Fibroblast of lung (primary cell): ENCODE measurements at regions not wholly inside any gene's neighbourhood (a gene's known extent, or its start where the extent isn't known, plus 50 kb on each side); places are given as distances from the start of the nearest gene placed in this dataset.

Experiments used
- DNase-seq, 2 donors: peaks; one replicate each; pipeline versions ENCODE4 v3.0.0 to v3.0.0-alpha.2; 2010; ENCODE audit warnings: low read depth in 2 of 2
- H2AFZ ChIP-seq: 2 replicates; pipeline ENCODE4 v1.5.1; 2012; ENCODE audit warnings: low read length, control low read depth, inconsistent platforms
- H3K27ac ChIP-seq: 2 replicates; pipeline ENCODE4 v1.5.1; 2011; ENCODE audit warnings: low read length, control low read depth; ENCODE audit not compliant: insufficient read depth
- H3K27me3 ChIP-seq: 2 replicates; pipeline ENCODE4 v1.5.1; 2011; ENCODE audit warnings: mild to moderate bottlenecking, low read length; ENCODE audit not compliant: control insufficient read depth, insufficient read depth
- H3K36me3 ChIP-seq: 2 replicates; pipeline ENCODE4 v1.5.1; 2011; ENCODE audit warnings: low read length; ENCODE audit not compliant: control insufficient read depth, insufficient read depth
- H3K4me1 ChIP-seq: 2 replicates; pipeline ENCODE4 v1.5.1; 2011; ENCODE audit warnings: low read length; ENCODE audit not compliant: control insufficient read depth, insufficient read depth; ENCODE audit errors: extremely low read depth
- H3K4me2 ChIP-seq: 2 replicates; pipeline ENCODE4 v1.5.1; 2011; ENCODE audit warnings: low read length, control low read depth; ENCODE audit not compliant: insufficient read depth; ENCODE audit errors: extremely low read depth
- H3K4me3 ChIP-seq, 4 experiments: fragments of 200-600 bp in 1 of 4; sonication (generic) in 1 of 4; replicated peaks in 1 of 4; 2 replicates each; pipeline ENCODE4 v1.5.1; 2011 to 2016; ENCODE audit warnings: low read length in 4 of 4, low read depth in 3 of 4, mild to moderate bottlenecking in 3 of 4, control low read depth in 2 of 4, inconsistent platforms in 1 of 4, mixed read lengths in 1 of 4; ENCODE audit not compliant: insufficient read depth in 1 of 4; ENCODE audit errors: control extremely low read depth in 1 of 4
- H3K79me2 ChIP-seq: 2 replicates; pipeline ENCODE4 v1.5.1; 2012; ENCODE audit warnings: mild to moderate bottlenecking, low read length, inconsistent platforms; ENCODE audit not compliant: control insufficient read depth, insufficient read depth
- H3K9ac ChIP-seq: 2 replicates; pipeline ENCODE4 v1.5.1; 2011; ENCODE audit warnings: mild to moderate bottlenecking, low read length, control low read depth; ENCODE audit not compliant: insufficient read depth
- H3K9me3 ChIP-seq: 2 replicates; pipeline ENCODE4 v1.5.1; 2012; ENCODE audit warnings: low read depth, low read length; ENCODE audit not compliant: control insufficient read depth, insufficient read depth
- H4K20me1 ChIP-seq: 2 replicates; pipeline ENCODE4 v1.5.1; 2011; ENCODE audit warnings: low read length; ENCODE audit not compliant: control insufficient read depth, insufficient read depth; ENCODE audit errors: extremely low read depth
- EZH2 ChIP-seq: IDR thresholded peaks from 2 replicates; pipeline ENCODE4 v1.5.1; 2012; ENCODE audit warnings: low read length, control low read depth, mild to moderate bottlenecking; ENCODE audit errors: missing control alignments
- TF ChIP-seq, protein P1 (sequence below), 2 donors: IDR thresholded peaks in 1 of 2; conservative IDR thresholded peaks in 1 of 2; 1 replicate in 1 of 2; 2 replicates in 1 of 2; pipeline ENCODE4 v1.5.1; 2011 to 2012; ENCODE audit warnings: low read length in 2 of 2, control low read depth in 1 of 2, inconsistent platforms in 1 of 2, low read depth in 1 of 2, mild to moderate bottlenecking in 1 of 2

DNA sequence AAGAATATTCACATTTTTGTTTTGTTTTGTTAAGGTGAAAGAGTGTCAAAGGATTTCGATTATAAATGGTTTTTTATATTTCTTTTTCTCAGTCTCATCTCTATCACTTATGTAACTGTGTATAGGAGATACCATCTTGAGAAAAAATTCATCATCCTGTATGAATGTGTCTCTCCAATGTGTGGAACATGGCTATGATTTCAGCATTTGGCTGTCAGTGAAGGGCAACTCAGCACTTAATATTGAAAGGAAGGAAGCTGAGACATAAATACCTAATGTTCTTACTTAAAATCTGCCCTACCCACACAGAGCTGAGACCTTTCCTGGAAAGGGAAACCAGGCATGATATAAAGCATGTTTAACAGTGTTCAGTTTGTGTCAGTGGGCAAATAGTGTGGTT is 474.2 kb upstream of the RIOK2 start:
- H2AFZ ChIP-seq, result no peak overlapping the region
- no peaks in the 10 kb centered on the region for H3K4me1 ChIP-seq
- H3K36me3 ChIP-seq, result no peaks in the 10 kb centered on the region
- TF ChIP-seq, protein P1, sequence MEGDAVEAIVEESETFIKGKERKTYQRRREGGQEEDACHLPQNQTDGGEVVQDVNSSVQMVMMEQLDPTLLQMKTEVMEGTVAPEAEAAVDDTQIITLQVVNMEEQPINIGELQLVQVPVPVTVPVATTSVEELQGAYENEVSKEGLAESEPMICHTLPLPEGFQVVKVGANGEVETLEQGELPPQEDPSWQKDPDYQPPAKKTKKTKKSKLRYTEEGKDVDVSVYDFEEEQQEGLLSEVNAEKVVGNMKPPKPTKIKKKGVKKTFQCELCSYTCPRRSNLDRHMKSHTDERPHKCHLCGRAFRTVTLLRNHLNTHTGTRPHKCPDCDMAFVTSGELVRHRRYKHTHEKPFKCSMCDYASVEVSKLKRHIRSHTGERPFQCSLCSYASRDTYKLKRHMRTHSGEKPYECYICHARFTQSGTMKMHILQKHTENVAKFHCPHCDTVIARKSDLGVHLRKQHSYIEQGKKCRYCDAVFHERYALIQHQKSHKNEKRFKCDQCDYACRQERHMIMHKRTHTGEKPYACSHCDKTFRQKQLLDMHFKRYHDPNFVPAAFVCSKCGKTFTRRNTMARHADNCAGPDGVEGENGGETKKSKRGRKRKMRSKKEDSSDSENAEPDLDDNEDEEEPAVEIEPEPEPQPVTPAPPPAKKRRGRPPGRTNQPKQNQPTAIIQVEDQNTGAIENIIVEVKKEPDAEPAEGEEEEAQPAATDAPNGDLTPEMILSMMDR (conservative IDR thresholded peaks at IDR 0.05 in 1 of 2, IDR thresholded peaks at IDR 0.05 in 1 of 2; ENCODE audit: low read depth in 1 of 2, low read length in 2 of 2), result no peak
- TF ChIP-seq EZH2, result no peak
- no peaks in the 10 kb centered on the region for H3K9me3 ChIP-seq
- no peaks in the 10 kb centered on the region for H4K20me1 ChIP-seq
- H3K9ac ChIP-seq, result no peak overlapping the region
- H3K4me2 ChIP-seq, result no peak overlapping the region
- H3K27ac ChIP-seq, result no peak overlapping the region
- H3K79me2 ChIP-seq, result no peaks in the 10 kb centered on the region
- H3K4me3 ChIP-seq, result no peak overlapping the region
- no peak for DNase-seq
- no peaks in the 10 kb centered on the region for H3K27me3 ChIP-seq

DNA sequence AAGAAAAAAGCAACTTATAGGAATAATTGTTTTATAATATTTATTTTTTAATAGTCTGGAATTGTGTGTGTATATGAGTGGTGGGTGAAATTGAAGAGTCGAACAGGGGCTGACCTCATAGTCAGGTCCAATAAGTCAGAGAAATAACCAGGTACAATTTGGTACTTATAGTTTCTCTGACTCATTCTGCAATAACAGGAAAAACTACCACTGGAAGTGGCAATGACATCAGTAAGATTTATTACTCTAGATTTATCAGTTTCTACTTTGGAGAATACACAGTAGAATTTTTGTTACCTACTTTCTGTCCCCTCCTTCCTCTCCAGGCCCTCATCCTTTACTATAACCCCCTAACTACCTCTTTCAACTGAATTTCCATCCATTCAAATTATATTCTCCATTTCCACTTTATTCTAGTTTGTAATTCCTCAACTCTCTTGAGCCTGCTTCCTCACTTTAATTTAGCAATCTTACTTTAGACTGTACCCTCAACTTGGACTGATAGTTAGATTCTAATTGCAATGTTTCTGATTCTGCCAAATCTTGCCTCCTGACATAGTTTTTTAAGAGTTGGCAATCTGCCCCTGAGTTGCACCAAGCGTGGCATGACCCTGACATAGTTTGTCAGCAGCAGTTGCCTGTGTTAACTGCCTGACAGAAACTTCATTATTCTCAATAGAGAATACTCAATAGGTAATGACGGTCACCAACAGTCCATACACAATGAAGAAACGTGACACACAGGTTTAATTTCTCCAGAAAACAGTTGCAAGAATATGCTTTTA is 475.3 kb upstream of the RIOK2 start:
- Histone ChIP-seq H2AFZ (no peak overlapping the region), H3K4me2 (no peak overlapping the region), H3K27me3 (no peaks in the 10 kb centered on the region), H4K20me1 (no peaks in the 10 kb centered on the region), H3K36me3 (no peaks in the 10 kb centered on the region), H3K4me3 (no peak overlapping the region), H3K27ac (no peak overlapping the region), H3K9ac (no peak overlapping the region), H3K79me2 (no peaks in the 10 kb centered on the region), H3K9me3 (no peaks in the 10 kb centered on the region), H3K4me1 (no peaks in the 10 kb centered on the region)
- TF ChIP-seq, protein P1 (conservative IDR thresholded peaks at IDR 0.05 in 1 of 2, IDR thresholded peaks at IDR 0.05 in 1 of 2; ENCODE audit: low read depth in 1 of 2, low read length in 2 of 2), result no peak
- TF ChIP-seq EZH2, result no peak
- DNase-seq, result peak in 1 of 2 donors; percentile 1

DNA sequence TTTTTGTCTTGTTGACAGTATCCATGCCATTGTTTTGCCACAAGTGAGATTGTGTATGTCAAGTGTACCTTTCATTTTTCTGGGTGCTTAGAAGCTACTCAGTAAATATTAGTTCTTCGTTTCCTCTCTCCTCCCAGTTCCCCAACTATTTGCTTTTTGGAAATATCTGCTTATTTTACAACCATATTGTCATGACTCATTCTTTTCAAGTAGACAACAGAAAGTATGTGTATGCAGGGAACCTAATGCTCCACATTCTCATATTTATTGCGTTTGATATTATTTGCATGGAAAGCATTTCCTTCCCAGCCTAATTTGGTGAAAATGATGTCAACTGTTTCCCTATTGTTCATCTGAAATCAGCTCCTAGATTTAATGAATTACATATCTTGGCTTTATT is 483.7 kb upstream of the RIOK2 start:
- Histone ChIP-seq H2AFZ (no peak overlapping the region), H3K4me2 (no peak overlapping the region), H3K9me3 (no peaks in the 10 kb centered on the region), H3K4me1 (no peaks in the 10 kb centered on the region), H3K36me3 (no peaks in the 10 kb centered on the region), H3K27ac (no peak overlapping the region), H3K9ac (no peak overlapping the region), H4K20me1 (no peaks in the 10 kb centered on the region), H3K27me3 (no peaks in the 10 kb centered on the region), H3K79me2 (no peaks in the 10 kb centered on the region), H3K4me3 (no peak overlapping the region)
- TF ChIP-seq, protein P1 (conservative IDR thresholded peaks at IDR 0.05 in 1 of 2, IDR thresholded peaks at IDR 0.05 in 1 of 2; ENCODE audit: low read depth in 1 of 2, low read length in 2 of 2), result no peak
- no peak for TF ChIP-seq EZH2
- DNase-seq, result no peak
